HG02943 (cell line): ENCODE measurements at regions not wholly inside any gene's neighbourhood (a gene's known extent, or its start where the extent isn't known, plus 50 kb on each side); places are given as distances from the start of the nearest gene placed in this dataset.
A peak's percentile ranks its signal among the peaks of the same experiment; 100 is the strongest.

Source experiments
- ATAC-seq: cut with Tn5 transposase; IDR thresholded peaks from one replicate; pipeline ENCODE4 v1.9.1; 2021; ENCODE audit warnings: mild to moderate bottlenecking, low read depth, moderate library complexity; ENCODE audit not compliant: unreplicated experiment

DNA sequence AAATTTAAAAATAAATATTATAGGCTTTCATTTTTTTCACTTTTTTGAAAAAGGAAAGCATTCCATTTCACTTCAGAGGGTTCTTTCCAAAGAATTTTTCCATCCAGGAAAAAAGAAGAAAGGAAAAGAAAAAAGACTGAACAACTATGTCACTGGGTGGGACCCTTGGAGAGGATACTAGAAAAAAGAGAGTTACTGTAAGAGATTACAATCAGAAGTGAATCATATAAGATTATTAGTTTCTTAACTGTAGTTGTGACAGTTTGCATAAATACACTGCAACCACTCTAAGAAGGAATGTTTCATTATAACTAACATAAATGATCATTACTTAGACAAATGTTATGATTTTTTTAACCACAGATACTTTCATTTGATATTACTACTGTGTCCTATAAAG lies 87.8 kb downstream of the KLF12 start:
- no peak for ATAC-seq

DNA sequence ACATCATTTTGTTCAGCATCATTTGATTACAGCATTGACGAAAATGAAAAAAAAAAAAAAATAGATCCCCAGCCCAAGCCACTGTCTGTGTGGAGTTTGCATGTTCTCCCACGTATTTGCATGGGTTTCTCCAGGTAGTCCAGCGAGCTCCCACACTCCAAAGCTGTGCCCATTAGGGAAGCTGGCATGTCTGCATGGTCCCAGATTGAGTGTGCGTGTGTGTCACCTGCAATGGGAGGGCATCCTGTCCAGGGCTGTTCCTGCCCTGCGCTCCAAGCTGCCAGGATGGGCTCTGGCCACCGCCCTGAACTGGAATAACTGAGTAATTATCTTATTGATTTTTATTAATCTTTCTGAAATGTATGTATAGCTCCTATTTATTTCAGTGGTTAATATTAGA lies 88.6 kb downstream of the KLF12 start:
- no peak for ATAC-seq

DNA sequence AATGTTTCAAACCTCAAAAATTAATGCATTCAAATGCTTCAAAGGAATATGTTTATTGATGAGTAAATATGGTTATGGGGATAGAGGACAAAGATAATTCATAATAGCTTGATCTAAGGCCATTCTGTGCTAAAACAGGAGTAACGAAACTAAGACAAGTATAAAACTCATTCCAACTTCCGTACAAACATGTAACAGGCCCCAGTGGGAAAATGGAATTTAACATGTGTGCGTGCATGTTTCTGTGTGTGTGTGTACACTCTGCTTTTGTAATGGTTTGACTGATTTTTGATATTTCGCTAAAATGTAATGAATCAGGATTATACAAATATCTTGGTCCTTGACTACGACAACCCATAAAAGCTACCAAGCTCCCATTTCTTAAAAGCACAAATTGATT lies 91.0 kb downstream of the KLF12 start:
- ATAC-seq: no peak

DNA sequence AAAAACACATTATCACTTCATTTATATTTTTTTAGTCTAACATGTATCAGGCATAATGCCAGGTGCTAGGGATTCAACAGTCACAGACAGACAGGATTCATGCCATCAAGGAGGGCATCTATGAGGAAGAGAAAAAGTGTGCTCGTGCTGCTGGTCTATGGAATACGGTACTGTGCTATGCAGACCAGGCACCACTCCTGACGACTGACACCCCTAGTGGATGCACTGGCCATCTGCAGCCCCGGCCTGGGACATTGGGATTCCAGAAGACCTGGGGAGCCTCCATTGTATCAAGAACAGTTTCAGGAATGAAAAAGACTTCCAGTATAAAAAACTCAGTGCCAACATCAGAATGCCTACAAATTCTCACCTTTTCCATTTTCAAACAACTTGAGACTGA lies 94.0 kb downstream of the KLF12 start:
- ATAC-seq: no peak

DNA sequence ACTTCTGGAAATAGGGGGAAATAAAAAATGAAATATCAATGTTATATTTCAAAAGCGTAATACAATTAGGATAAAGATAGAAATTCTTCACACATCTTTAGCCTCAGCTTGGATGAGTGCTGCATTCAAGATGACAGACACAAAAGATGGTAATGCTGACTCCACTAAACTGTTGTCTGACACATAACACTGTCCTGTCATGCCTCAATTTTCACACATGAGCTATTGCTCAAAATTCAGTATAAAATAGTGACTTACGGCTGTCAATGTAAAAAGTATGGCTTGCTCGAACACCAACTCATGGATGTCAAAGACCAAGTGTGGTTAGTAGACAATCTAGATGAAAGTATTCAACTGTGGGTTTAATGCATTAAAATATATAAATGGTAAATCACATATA lies 94.5 kb downstream of the KLF12 start:
- no peak for ATAC-seq

DNA sequence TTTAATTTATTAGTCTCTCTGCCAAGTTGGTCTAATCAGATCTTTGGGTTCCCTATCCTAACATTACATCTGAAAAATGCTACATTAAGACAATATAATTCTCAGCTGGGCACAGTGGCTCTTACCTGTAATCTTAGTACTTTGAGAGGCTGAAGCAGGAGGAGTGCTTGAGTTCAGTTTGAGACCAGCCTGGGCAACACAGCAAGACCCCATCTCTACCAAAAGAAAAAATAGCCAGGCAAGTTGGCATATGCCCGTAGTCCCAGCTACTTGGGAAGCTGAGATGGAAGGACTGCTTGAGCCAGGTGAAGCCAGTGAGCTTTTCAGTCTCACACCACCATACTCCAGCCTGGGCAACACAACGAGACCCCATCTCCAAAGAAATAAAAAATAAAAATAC lies 95.0 kb downstream of the KLF12 start:
- no peak for ATAC-seq

DNA sequence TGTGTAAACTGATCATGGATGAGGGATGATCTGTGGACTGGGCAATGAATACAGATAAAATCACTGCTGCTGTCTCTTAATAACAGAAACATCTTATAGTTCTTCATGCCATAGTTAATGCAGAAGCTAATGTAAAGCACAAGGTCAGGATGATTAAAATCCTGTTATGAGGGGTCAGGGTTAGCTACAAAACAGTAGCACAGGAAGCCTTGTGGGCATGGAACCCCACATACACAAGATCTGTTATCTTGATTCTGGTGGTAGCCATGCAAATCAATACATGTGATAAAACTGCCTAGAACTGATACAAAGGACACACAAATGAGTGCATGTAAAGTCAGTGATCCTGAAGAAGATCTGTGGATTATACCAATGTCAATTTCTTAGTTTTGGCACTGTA lies 96.4 kb downstream of the KLF12 start:
- no peak for ATAC-seq

DNA sequence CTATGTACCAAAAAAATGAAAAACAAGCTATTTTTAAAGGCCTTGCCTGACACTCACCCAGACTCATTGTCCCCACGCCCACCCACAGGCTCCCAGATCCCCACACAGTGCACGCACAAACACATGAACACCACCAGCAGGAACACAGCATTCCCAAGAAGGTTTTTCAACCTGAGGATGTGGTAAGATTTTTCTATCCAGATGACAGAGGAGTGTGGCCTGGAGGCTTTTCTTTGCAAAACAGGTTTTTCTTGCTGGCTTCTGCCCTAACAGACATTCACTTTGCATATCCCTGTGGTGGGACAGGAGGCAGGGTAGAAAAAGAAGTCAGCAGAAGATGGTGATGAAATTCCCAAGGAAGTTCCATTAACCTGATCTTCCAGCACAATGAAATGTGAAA lies 97.8 kb downstream of the KLF12 start:
- no peak for ATAC-seq

DNA sequence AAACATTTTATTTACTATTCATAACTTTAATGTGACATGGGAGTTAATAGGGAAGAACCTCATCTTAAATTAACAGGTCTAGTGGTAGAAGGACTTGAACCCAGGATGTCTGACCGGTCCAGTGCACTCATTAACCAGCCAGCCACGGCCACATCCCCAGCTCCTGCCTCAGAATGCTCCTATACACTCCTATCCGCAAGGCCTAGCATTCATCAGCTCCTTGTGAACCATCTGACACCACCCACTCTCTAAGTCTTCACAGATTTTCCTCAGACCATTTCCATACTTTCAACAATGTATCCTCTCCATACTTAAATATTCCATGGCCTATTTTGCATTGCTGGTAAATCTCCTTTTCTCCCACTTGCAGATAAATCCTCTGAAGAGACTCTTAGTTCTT lies 98.3 kb downstream of the KLF12 start:
- no peak for ATAC-seq

DNA sequence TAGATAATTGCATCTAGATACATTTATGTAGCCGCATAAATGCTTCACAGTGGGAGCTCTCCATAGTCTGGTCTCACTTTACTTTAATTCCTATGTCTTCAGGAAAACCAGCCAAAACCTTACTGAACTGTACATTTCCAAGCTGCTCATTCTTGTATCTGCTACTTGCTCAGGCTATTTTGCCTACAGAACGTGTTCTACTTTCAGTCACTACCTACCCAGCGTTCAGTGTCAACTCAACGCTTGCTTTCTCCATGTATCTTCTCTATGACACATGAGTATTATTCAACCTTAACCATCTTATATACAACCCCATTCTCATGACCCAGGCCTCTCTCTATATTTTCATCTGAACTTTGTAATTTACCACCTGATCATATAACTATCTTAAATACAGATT lies 101.9 kb downstream of the KLF12 start:
- ATAC-seq: no peak

DNA sequence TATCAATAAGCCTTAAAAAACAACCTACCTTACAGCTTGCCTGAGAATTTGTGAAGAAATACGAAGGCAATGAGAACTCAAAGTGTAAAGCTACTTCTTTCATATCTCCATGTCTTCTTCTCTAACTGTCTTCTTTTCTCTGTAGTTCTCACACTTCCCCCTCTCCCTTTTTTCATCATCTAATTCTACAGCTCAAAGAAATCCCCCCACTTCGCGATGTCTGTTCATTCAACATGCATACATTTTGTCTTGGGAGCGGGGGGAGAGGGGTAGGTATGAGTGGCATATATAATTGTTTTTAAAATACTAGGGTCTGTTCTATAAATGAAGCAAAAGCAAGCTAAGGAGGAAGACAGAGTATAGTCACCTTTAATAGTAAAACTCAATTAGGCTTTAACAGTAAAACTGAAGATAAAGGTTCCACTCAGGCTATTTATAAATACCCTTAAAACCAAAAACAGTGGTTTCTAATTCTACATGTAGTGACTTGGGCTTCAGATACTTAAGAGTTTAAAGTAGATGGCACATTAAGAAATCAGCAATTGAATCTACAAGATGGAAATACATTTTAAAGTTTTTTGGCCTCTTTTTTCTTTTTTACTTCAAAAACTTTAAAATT lies 106.9 kb downstream of the KLF12 start:
- ATAC-seq: peak; percentile 32

DNA sequence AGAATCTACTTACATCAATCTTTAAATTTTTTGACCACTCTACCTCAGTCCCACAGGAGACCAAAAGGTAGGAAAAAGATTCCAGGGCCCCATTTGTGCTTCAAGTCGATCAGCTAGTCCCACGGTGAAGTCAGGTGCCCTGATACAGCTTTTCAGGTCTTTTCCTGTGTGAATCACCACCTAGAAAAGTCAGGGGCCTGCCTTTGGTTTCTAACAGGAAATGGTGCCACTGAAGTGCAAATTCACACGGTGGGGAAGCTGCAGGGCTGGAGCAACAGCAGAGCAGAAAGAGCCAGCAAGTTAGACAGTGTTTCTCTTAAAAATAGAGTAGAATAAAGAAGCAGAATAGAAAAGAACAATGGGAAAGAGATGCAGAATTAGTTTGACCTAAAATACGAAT lies 107.5 kb downstream of the KLF12 start:
- peak; percentile 95 for ATAC-seq

DNA sequence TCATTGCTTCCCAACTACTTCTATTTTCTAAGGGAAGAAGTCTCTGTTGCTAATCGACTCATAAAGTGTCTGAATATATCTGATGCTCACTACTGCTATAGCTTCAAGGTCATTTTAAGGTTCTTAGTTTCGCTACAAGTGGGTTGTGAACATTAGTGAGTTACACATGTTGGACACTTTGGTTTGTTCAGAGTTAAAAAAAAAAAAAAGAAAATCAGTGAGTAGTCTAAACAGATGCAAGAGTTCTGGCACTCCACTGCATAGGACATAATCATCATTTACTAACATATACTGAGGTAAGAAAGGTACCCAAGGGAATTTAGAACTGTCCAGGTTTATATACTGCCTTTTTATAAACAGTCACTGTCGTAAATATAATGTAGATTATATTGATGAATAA lies 108.8 kb downstream of the KLF12 start:
- no peak for ATAC-seq

DNA sequence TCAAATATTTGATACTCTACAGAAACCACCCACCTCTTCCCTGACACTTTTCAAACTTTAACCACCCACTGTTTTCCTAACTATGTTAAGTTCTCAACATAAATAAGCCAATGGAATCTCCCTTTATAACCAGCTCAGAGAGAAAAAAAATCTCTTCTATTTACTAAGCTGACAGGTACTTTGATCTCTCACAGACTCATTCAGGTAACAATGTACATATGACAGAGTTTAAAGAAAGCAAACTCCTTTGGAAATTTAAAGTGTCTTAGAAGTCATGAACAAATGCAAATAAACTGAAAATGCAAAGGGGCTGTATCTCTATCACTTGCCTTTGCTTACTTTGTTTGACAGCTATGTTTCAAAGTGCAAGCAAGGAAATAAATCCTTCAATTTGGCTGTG lies 109.3 kb downstream of the KLF12 start:
- ATAC-seq: no peak

DNA sequence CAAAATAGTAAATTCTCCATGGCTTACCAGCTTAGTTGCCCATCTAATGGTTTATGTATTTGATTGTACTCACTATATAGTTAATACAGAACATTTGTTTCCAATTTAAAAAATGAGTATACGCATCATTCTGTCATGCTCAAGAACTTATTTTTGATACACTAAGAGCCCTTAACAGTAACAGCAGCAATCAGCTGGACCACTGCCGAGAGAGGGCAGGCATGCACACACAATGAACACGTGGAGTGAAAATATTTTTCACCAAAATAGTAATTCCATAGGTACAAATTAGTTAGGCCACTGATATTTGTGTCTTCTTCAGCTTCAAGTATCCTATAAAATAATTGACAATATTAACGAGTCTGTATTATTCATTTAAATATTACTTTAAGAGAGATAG lies 109.9 kb downstream of the KLF12 start:
- ATAC-seq: no peak

DNA sequence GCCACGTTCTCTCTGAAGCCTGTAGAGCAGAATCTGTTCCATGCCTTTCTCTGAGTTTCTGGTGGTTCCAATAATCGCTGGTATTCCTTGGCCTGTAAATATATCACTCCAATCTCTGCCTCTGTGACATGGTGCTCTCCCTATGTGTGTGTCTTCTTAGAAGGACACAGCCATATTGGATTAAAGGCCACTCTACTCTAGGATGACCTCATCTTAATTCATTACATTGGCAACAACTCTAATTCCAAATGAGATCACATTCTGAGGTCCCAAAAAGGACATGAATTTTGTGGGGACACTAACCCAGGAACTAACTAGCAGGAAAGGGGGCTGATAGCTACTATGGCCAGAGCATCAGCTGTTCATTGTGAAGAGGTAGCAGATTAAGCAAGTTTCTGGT lies 110.7 kb downstream of the KLF12 start:
- ATAC-seq: no peak

DNA sequence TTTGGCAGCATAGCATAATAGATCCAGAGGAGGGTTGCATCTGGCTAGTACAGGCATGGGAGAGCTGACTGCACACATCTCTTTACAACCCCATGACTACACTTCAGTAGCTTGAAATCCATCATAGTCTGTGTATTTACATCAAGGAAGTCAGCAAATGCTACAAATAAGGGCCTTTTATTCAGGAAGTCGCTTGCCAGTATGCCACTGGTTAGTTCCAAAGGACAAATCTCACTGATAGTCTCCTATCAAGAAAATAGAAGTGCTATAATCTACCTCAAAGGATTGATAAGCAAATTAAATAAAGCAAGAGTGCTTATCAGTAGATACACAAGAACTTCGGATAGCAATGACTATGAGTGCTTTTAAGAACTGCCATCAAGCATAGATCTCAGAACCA lies 112.7 kb downstream of the KLF12 start:
- ATAC-seq: no peak

DNA sequence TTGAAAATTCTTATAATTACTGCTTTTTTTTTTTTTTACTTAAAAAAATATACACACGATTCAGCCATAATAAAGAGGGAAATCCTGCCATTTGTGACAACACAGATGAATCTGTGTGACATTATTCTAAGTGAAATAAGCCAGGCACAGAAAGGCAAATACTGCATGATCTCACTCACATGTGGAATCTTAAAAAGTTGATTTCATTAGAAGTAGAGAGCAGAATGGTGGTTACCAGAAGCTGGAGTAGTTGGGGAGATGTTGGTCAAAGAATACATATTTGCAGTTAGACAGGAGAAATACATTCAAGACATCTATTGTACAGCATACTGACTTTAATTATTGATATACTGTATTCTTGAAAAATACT lies 116.2 kb downstream of the KLF12 start:
- ATAC-seq: no peak

DNA sequence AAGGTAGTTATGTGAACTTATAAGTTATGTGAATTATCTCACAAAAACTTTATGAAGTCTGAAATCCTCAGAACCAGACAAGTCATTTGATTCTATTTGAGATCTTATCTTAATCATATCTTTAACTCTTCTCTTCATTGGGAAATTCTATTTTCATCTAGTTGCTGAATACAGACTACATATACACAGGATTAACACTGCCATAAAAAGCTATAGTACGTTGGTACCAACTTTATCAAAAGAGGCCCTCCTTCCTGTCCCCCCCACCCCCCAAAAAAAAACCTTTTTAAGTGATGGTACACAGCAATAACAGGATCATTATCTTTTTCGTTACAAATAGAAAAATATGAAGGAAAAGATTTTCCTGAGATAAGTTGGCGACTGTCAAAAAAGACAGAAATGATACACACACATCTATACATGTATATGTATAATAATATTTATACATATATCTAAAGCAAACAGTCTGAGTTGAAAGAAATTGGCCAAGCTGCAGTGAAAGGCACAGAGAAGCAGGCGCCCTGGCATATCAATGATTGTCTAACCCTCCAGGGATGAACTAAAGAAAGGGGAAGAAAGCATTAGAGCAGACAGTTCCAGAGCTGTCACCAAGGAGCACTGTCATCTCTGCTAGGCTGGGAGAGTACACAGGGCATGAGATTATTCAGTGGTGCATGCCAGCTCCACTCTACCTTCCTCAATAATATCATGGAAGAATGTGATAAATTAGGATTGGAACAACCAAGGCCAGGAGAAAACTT lies 116.7 kb downstream of the KLF12 start:
- ATAC-seq: no peak

DNA sequence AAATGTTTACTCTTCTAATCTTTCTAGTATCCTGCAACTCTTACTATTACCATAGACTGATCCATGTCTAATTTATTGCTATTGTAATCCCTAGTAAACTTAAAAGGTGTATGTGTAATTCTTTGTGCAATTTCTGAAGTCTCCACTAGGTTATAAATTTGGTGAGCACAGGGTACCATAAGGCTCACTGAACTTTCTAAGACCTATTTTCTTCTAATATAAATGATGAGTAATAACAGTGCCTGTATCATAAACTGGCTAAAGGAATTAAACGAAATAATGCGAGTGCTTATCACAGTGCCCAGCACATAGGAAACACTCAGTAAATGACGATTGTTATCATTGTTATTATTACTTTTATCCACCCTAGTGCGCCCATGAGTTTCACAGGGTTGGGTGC lies 119.1 kb downstream of the KLF12 start:
- no peak for ATAC-seq

DNA sequence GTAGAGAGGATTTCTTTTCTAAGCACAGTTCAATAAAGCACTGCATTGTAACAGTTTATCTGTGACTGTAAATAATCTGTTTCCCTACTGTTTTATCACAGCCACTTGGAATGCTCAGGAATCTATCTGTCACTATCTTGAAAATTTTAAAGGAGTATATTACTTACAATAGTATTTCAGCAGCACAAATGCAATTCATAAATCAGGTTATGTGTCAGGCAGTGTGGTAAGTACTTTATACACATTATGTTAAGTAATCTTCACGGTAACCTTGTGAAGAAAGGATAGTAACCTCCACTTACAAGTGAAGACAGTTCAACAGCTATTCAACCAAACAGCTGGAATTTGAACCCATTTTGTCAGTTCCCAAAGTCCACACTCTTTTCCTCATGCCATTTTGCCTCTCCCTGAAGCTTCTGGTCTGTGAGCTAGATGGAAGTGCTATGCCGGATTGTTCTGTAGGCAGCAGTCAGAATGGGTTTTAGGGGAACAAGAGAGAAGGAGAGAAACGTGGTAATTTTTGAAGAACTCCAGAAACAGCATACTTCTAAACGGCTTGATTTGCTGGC lies 125.0 kb downstream of the KLF12 start:
- no peak for ATAC-seq

DNA sequence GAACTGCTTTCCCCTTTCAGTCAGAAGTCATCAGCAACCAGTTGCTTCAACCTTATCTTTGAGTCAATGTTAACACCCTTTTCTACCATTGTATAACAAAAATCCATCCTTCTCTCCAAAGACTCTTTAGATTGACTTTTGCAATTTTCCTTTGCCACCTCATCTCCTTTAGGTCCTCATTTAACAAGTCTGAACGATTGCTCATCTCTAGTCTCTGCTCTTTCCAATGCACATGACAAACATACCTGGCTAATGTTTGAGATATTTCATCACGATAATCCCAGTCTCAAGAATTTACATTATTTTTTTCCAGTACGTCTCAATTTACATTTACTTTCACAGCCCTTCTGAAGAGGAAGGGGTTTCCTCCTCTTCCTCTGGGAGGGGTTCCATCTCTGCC lies 127.5 kb downstream of the KLF12 start:
- ATAC-seq: no peak
